Cardiac muscle cell (in vitro differentiated cells and primary cell): ENCODE measurements at regions not wholly inside any gene's neighbourhood (a gene's known extent, or its start where the extent isn't known, plus 50 kb on each side); places are given as distances from the start of the nearest gene placed in this dataset.

Experiments
- DNase-seq, 2 donors: peaks; one replicate each; pipeline versions ENCODE4 v3.0.0 to v3.0.0-alpha.2; 2010 to 2017; ENCODE audit warnings: low read depth in 1 of 2, low spot score in 1 of 2
- H3K27ac ChIP-seq: fragments of 200-600 bp; sonication (generic); 2 replicates; pipeline ENCODE4 v1.5.1; 2016
- H3K27me3 ChIP-seq: fragments of 200-600 bp; sonication (generic); 2 replicates; pipeline ENCODE4 v1.6.0; 2016; ENCODE audit warnings: control low read depth
- H3K36me3 ChIP-seq: fragments of 200-600 bp; sonication (generic); 2 replicates; pipeline ENCODE4 v1.5.1; 2016; ENCODE audit warnings: control low read depth
- H3K4me1 ChIP-seq: fragments of 200-600 bp; sonication (generic); 2 replicates; pipeline ENCODE4 v1.8.1; 2017; ENCODE audit warnings: low read depth, mild to moderate bottlenecking, mixed run types
- H3K4me3 ChIP-seq: fragments of 200-600 bp; sonication (generic); 2 replicates; pipeline ENCODE4 v1.5.1; 2016; ENCODE audit warnings: mild to moderate bottlenecking
- H3K9me3 ChIP-seq: fragments of 200-600 bp; sonication (generic); 2 replicates; pipeline ENCODE4 v1.5.1; 2017; ENCODE audit warnings: low read depth, mild to moderate bottlenecking, control low read depth
- TF ChIP-seq, protein P1 (sequence below): IDR thresholded peaks from 2 replicates; pipeline ENCODE4 v1.5.1; 2012; ENCODE audit warnings: low read depth, mild to moderate bottlenecking, low read length

DNA sequence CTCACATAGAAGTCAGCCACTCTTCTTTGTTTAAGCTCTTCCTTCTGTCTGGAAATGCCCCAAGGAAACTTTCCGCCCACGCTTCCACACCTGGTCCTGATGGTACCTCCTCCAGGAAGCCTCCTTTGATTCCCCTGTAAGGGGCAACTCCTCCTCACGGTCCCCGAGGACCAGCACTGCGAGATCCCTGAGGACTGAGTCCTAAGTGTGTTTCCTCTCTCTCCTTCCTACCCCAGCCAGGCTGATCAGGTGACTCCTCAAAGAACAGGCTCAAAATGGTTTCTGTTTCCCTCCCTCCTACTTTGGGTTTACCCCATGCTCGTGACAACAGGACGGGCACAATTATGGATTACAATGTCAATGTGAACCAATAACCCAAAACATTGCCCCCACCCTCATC lies 63.0 kb upstream of the MED9 start:
- no peak overlapping the region for H3K27ac ChIP-seq
- peaks cover 9% of the 10 kb centered on the region for H3K27me3 ChIP-seq
- H3K9me3 ChIP-seq: no peaks in the 10 kb centered on the region
- H3K4me3 ChIP-seq: no peak overlapping the region
- DNase-seq: peak in 1 of 2 donors; percentile 17
- H3K4me1 ChIP-seq: no peaks in the 10 kb centered on the region
- no peaks in the 10 kb centered on the region for H3K36me3 ChIP-seq
- TF ChIP-seq, protein P1, sequence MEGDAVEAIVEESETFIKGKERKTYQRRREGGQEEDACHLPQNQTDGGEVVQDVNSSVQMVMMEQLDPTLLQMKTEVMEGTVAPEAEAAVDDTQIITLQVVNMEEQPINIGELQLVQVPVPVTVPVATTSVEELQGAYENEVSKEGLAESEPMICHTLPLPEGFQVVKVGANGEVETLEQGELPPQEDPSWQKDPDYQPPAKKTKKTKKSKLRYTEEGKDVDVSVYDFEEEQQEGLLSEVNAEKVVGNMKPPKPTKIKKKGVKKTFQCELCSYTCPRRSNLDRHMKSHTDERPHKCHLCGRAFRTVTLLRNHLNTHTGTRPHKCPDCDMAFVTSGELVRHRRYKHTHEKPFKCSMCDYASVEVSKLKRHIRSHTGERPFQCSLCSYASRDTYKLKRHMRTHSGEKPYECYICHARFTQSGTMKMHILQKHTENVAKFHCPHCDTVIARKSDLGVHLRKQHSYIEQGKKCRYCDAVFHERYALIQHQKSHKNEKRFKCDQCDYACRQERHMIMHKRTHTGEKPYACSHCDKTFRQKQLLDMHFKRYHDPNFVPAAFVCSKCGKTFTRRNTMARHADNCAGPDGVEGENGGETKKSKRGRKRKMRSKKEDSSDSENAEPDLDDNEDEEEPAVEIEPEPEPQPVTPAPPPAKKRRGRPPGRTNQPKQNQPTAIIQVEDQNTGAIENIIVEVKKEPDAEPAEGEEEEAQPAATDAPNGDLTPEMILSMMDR: no peak

DNA sequence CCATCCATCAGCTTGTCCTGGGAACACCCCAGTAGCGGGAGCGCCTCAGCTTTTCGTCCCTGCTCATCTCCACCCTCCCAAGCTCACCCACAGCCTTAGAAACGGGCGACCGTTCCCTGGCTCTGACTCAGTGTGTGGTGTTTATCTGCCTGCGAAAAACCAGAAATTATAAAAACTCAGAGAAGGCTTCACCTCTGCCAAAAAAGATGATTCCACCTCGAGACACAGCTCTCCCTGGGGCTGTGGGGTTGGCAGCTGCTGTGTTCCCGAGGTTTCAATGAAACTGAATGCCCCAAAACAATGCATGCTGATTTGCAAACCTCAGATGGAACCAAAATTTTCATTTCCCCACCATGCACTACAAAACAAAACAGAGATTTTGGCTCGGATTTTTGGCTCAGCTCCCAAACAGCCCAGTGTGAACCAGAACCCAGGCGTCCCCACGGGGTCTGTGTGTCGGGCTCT lies 62.4 kb upstream of the MED9 start:
- no peak overlapping the region for H3K27ac ChIP-seq
- no peaks in the 10 kb centered on the region for H3K9me3 ChIP-seq
- no peak overlapping the region for H3K4me3 ChIP-seq
- no peaks in the 10 kb centered on the region for H3K36me3 ChIP-seq
- H3K4me1 ChIP-seq: no peaks in the 10 kb centered on the region
- TF ChIP-seq, protein P1: no peak
- peaks cover 5% of the 10 kb centered on the region for H3K27me3 ChIP-seq
- peak in 1 of 2 donors; percentile 78 for DNase-seq

DNA sequence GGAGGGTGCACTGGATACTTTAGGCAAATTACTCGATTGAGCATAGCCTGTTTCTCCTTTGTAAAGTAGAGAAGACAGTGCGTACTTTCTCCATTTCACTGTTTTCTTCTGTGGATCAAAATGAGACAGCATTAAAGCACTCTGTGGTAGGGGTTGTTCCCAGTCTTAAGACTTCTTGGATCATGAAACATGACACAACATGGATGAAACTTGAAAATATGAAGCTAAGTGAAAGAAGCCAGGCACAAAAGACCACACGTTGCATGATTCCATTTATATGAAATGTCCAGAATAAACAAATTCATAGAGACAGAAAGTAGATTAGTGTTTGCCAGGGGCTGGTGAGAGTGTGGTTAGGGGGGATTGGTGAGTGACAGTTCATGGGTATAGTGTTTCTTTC lies 61.8 kb upstream of the MED9 start:
- Histone ChIP-seq H3K4me3 (no peak overlapping the region), H3K9me3 (no peaks in the 10 kb centered on the region), H3K36me3 (no peaks in the 10 kb centered on the region), H3K27me3 (no peaks in the 10 kb centered on the region), H3K4me1 (no peaks in the 10 kb centered on the region), H3K27ac (no peak overlapping the region)
- TF ChIP-seq, protein P1: no peak
- no peak for DNase-seq

DNA sequence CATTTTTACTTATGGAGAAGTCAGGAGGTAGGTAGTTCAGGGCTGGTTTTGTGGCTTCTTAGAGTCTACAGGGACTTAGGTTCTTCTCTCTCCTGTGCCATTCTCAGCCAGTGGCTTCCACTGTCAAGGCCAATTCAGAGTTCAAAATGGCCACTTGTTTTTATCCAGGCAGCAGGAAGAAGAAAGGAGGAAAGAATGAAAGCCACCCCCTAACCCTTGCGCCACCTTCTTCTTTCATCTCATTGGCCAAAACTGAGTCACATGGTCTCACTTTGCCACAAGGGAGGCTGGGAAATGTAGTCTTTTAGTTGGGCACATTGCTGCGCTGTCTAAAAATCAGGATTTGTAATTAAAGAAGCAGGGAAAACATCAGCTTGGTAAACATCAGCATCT lies 60.8 kb upstream of the MED9 start:
- H3K4me1 ChIP-seq: no peaks in the 10 kb centered on the region
- no peak overlapping the region for H3K4me3 ChIP-seq
- no peaks in the 10 kb centered on the region for H3K27me3 ChIP-seq
- peak; percentile 19 to 86 for DNase-seq
- no peaks in the 10 kb centered on the region for H3K9me3 ChIP-seq
- no peaks in the 10 kb centered on the region for H3K36me3 ChIP-seq
- TF ChIP-seq, protein P1: no peak
- H3K27ac ChIP-seq: no peak overlapping the region

DNA sequence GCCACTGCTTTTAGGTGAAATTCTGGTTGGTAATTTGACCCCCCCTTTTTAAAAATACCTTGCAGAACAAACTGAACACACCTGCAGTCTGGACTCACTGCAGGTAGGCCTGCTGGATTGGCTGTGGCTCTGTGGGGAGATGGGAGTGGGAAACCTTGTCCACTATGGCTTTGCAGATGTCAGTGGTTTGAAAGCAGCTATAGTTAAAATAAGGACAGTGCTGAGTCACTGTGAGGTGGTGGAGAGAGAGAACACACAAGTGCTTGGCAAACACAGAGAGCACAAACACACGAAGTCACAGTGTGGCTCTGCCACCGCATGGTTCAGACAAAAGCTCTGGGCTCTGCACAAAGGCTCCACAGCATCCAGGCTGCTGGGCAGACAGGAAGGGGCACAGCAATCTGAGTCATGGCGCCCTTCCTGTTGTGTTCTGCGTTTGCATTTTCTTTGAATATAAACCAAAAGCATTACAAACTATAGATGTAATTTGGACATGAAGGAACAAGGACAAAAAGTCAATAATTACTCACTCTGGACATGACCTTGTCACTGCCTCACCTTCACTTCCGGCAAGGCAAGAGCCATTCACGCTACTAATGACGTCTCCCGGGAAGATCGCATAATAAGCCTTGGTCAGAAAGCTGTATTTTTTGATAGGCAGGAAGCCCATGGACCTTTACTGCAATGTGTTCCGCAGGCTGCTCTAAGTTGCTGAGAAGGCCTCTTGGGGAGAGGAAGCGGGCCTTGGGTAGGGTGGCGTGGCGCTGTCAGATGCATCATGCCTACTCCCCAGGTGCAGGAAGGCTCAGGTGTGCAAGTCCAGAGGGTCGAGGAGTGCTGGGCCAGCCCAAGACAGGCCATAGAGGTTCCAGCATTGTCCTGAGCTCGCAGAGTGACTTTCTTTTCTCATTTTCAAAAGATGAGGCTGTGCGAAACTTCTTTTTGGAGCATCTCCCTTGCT lies 60.1 kb upstream of the MED9 start:
- Histone ChIP-seq H3K4me3 (no peak overlapping the region), H3K4me1 (no peaks in the 10 kb centered on the region), H3K27me3 (no peaks in the 10 kb centered on the region), H3K36me3 (no peaks in the 10 kb centered on the region), H3K27ac (no peak overlapping the region), H3K9me3 (no peaks in the 10 kb centered on the region)
- peak in 1 of 2 donors; percentile 65 for DNase-seq
- TF ChIP-seq, protein P1: no peak
